ENCODE measurements at regions not wholly inside any gene's neighbourhood (a gene's known extent, or its start where the extent isn't known, plus 50 kb on each side); places are given as distances from the start of the nearest gene placed in this dataset.
A peak's percentile ranks its signal among the peaks of the same experiment; 100 is the strongest.

- DNase-seq = no peak
Observed at GRCh38 chr5:116654925-116655324, 80.3 kb upstream of the SEMA6A start.

- DNase-seq = no peak
Observed at GRCh38 chr5:116652903-116653302, 78.3 kb upstream of the SEMA6A start.

GRCh38 chr5:116652196-116652729 is 77.6 kb upstream of the SEMA6A start:
- DNase-seq = no peak

- DNase-seq = no peak
Observed at GRCh38 chr5:116651653-116652052, 77.0 kb upstream of the SEMA6A start.

DNA sequence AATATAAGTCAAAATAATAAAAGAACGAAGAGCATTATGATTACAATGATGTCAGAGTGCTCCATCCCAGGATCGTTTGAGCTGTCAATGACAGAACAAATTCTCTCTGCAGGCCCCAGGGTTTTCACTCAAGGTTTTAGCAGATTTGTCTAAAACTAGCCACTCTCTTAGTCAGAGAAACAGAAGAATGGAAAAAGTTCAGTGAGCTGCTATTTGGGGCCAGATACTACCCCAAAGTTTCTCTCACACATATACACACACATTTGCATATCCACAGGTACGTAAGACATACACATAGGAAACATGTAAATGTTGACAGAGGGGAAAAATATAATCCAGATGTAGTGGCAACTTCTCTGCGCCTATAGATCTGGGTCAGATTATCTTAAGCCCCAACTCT is 76.3 kb upstream of the SEMA6A start:
- DNase-seq = no peak

DNA sequence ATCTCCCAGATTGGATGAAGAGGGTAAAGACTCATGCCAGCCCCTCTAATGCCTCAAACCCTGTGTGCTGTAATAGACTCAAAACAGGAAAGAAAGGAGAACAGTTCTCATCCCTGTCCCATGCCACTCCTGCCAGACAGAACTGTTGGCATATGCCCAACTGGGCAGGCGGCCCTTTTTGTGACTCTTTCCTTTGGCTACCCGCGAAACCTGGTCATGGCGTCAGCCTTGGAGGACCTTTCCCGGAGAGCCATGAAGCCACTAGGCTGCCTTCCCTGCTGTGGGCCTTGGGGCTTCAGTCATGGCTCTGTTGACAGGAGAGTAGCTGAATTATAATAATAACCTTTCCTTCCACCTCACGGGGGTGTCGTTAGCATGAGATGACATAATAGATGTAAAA is 75.9 kb upstream of the SEMA6A start:
- no peak for DNase-seq

DNA sequence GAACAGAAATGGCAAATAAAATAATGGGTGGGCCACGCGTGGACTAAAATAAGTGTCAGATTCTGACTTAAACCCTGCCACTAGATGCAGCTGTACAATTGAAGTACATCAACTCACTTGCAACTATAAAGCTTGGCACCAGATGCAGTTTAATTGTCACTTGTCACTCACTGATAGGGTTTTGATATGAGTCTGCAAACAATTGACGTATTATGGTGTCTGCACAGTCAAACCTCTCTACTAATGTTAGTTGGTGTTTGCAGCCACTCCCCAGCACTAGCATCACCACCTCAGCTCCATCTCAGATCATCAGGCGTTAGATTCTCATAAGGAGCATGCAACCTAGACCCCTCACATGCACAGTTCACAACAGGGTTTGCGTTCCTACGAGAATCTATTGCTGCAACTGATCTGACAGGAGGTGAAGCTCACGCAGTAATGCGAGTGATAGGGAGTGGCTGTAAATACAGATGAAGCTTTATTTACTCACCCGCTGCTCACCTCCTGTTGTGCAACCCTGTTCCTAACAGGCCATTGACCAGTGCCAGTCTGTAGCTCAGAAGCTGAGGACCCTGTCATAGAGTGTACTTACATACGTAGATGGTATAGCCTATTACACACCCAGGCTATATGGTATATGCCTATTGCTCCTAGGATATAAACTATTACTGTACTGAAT is 72.1 kb upstream of the SEMA6A start:
- no peak for DNase-seq

DNA sequence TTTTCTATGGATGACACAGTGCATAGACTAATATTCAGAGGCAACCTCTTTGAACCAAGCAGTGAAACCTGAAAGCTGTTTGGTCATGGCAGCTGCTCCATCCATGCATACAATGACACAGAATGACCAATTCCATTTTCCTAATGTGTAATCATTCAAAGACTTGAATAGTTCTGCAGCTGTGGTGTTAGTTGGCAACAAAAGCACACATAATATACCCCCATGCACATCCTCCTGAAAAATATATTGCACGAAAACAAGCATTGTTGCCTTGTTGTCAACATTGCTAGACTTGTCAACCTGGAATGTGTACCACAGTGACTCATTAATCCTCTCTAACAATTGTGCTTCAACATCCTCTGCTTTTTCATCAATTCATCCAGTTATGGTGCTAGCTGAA is 71.0 kb upstream of the SEMA6A start:
- DNase-seq = no peak

GRCh38 chr5:116640236-116640635 is 65.6 kb upstream of the SEMA6A start:
- DNase-seq = no peak

GRCh38 chr5:116637149-116637740 is 62.6 kb upstream of the SEMA6A start:
- no peak for DNase-seq

GRCh38 chr5:116632890-116633289 is 58.3 kb upstream of the SEMA6A start:
- peak in 1 of 2 experiments; percentile 30 for DNase-seq

GRCh38 chr5:116631147-116631546 is 56.5 kb upstream of the SEMA6A start:
- no peak for DNase-seq

GRCh38 chr5:116629168-116629567 is 54.5 kb upstream of the SEMA6A start:
- no peak for DNase-seq

DNA sequence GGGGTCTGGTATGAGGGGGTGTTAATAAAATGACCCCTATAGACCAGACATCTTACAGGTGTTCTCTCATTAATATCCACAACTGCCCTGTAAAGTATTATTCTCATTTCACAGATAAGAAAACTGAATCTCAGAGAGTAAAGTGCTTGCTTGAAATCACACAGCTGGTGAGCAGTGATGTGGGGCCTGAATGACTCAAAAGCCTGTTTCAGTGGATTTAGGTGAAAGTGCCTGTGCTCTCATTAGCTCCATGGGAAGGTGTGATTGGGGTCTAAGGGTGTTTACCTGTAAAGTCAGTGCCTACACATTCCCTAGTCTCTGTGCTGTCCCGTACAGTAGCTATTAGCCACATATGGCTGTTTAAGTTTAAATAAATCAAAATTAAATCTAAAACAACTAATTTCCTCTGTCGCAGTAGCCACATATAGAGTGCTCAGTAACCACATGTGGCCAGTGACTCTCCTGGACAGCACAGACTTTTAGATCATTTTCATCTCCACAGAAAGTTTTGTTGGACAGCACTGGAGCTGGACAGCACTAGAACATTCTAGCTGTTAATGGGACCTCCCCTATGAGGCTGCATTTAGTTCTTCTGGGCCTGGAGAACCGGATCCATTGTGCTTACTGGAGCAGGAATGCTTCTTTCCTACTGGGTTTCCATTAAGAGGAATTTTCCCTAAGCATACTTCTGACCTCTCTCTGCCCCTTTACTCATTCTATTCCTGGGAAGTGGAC is 52.5 kb upstream of the SEMA6A start:
- DNase-seq = no peak

DNA sequence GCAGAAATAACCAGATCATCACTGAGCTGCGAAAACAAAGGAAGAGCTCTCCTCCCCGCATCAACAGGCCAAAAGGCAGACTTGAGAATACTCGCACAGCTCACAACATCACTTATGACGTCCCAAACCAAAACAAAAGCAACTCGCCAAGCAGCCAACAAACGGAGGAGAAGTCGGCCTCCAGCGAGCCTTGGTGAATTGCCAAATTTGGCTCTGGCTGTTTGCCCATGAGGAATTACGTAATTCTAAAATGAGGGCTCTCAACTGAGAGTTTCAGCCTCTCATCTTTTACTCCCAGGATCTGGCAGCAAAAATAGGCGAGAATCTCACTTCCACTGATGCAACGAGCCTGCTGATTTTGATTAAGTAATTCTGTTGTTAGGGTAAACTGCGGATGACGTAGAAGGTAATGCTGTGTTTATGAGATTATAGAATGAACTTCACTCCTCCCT is 51.7 kb upstream of the SEMA6A start:
- peak; percentile 48 to 71 for DNase-seq

Measured in SHP77 (cell line).